ENCODE measurements at regions not wholly inside any gene's neighbourhood (a gene's known extent, or its start where the extent isn't known, plus 50 kb on each side); places are given as distances from the start of the nearest gene placed in this dataset.

GRCh38 chr17:14933676-14934075, 331.4 kb downstream of the PMP22 start:
- Histone ChIP-seq H3K27me3 (no peaks in the 10 kb centered on the region), H3K9me3 (no peaks in the 10 kb centered on the region), H3K36me3 (no peaks in the 10 kb centered on the region), H3K4me1 (no peaks in the 10 kb centered on the region), H3K27ac (no peak overlapping the region), H3K4me3 (replicated peaks in 1 of 3) (no peak overlapping the region)
- TF ChIP-seq POLR2A (IDR thresholded peaks at IDR 0.05) (no peak), CTCF (IDR thresholded peaks at IDR 0.05) (no peak)
- intact Hi-C loops (cut with DNase I): no loop called here
- no peak for DNase-seq
- 88 to 90% methylated on average over 4 of the region's 4 CpGs for WGBS, 2 donors

- 14 to 15% methylated on average over 7 of the region's 7 CpGs for WGBS, 2 donors
- Histone ChIP-seq H3K27ac (no peak overlapping the region), H3K4me3 (replicated peaks in 1 of 3) (no peak overlapping the region), H3K27me3 (no peaks in the 10 kb centered on the region), H3K9me3 (no peaks in the 10 kb centered on the region), H3K36me3 (no peaks in the 10 kb centered on the region), H3K4me1 (no peaks in the 10 kb centered on the region)
- TF ChIP-seq POLR2A (IDR thresholded peaks at IDR 0.05): no peak
- peak; percentile 48 to 73 (median 59) for TF ChIP-seq CTCF (IDR thresholded peaks at IDR 0.05)
- DNase-seq: peak; percentile 38 to 48
- intact Hi-C loops (cut with DNase I): loop anchor here (10.0 kb wide), 1 partner anchor 1332 kb away; no protein-coding TSS in a partner anchor
Observed at GRCh38 chr17:14926526-14927122, 338.5 kb downstream of the PMP22 start.

GRCh38 chr17:14926073-14926472, 339.1 kb downstream of the PMP22 start:
- no peaks in the 10 kb centered on the region for H3K9me3 ChIP-seq
- H3K4me3 ChIP-seq (replicated peaks in 1 of 3): no peak overlapping the region
- 71 to 72% methylated on average over 8 of the region's 8 CpGs for WGBS, 2 donors
- H3K4me1 ChIP-seq: no peaks in the 10 kb centered on the region
- no peak for DNase-seq
- TF ChIP-seq CTCF (IDR thresholded peaks at IDR 0.05): no peak
- no peak for TF ChIP-seq POLR2A (IDR thresholded peaks at IDR 0.05)
- intact Hi-C loops (cut with DNase I): loop anchor here (10.0 kb wide), 1 partner anchor 1331 kb away; no protein-coding TSS in a partner anchor
- no peaks in the 10 kb centered on the region for H3K27me3 ChIP-seq
- H3K36me3 ChIP-seq: no peaks in the 10 kb centered on the region
- H3K27ac ChIP-seq: no peak overlapping the region

- Histone ChIP-seq H3K27me3 (no peaks in the 10 kb centered on the region), H3K4me3 (replicated peaks in 1 of 3) (no peak overlapping the region), H3K9me3 (no peaks in the 10 kb centered on the region), H3K27ac (no peak overlapping the region), H3K36me3 (no peaks in the 10 kb centered on the region), H3K4me1 (no peaks in the 10 kb centered on the region)
- no peak for DNase-seq
- WGBS, 2 donors: 82 to 90% methylated on average over 2 of the region's 2 CpGs
- intact Hi-C loops (cut with DNase I): loop anchor here (10.0 kb wide), 1 partner anchor 1331 kb away; no protein-coding TSS in a partner anchor
- no peak for TF ChIP-seq POLR2A (IDR thresholded peaks at IDR 0.05)
- no peak for TF ChIP-seq CTCF (IDR thresholded peaks at IDR 0.05)
Observed at GRCh38 chr17:14925498-14925897, 339.6 kb downstream of the PMP22 start.

- intact Hi-C loops (cut with DNase I): loop anchor here (10.0 kb wide), 1 partner anchor 1329 kb away; no protein-coding TSS in a partner anchor
- H3K9me3 ChIP-seq: no peaks in the 10 kb centered on the region
- no peak overlapping the region for H3K27ac ChIP-seq
- TF ChIP-seq POLR2A (IDR thresholded peaks at IDR 0.05) (no peak), CTCF (IDR thresholded peaks at IDR 0.05) (no peak)
- no peak overlapping the region for H3K4me3 ChIP-seq (replicated peaks in 1 of 3)
- no peaks in the 10 kb centered on the region for H3K27me3 ChIP-seq
- H3K4me1 ChIP-seq: no peaks in the 10 kb centered on the region
- DNase-seq: no peak
- 69 to 73% methylated on average over 3 of the region's 3 CpGs for WGBS, 2 donors
- no peaks in the 10 kb centered on the region for H3K36me3 ChIP-seq
Observed at GRCh38 chr17:14923981-14924380, 341.1 kb downstream of the PMP22 start.
